SHP77 treated with DMSO at 0.1 percent for 48 hours (cell line): ENCODE measurements at regions not wholly inside any gene's neighbourhood (a gene's known extent, or its start where the extent isn't known, plus 50 kb on each side); places are given as distances from the start of the nearest gene placed in this dataset.
"Not testable (repeated sequence)": the region's sequence is repeated elsewhere in the genome, so short reads cannot be mapped to it uniquely, and the experiment has no call there.

Experiments used
- DNase-seq: peaks from one replicate; lab custom pipeline; 2025; lab: John Stamatoyannopoulos, UW

DNA sequence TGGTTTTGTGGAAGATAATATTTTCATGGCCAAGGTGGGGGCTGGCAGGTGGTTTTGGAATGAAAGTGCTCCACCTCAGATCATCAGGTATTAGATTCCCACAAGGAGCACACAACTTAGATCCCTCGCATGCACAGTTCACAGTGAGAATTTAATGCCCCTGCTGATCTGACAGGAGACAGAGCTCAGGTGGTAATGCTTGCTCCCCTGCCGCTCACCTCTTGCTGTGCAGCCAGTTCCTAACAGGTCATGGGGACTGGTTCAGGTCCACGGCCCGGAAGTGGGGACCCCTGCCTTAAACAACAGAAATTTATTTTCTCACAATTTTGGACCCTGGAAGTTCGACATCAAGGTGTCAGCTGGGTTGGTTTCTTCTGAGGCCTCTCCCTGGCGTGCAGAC lies 668.7 kb upstream of the ZNF608 start:
- no peak for DNase-seq

DNA sequence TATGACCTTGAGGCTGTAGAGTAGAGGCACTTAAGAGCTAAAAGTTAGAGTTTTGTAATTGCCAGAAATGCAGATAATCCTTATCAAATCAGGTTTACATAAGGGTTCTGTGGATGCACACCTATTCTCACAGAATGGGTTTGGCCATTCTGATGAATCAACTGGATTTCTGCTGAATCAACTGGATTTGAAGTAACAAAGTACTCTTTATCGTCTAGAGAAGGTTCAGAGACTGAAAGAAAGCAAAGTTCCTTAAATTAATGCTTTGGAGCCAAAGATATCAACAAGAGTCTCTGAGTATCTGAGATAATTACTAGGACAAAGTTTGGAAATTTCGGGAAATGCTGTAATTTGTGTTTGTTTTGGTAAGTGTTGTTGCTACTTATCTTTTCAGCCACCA lies 669.6 kb upstream of the ZNF608 start:
- no peak for DNase-seq

DNA sequence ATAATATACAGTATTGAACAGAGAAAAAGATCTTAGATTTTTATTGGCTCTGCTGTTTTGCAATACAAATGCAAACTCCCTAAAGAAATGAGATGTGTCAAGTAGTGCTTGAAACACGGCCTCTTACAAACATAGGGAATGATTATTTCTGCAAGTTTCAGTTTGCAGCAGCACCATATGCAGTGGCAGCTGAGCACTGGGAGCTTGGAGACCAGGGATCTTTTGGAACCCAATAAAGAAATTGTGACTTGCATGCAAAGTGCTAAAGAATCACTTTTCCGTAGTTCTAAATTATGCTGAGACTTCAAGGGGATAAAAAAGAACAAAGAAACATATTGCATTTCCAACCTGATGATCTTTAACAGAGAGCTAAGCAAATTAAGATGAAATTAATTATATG lies 674.6 kb upstream of the ZNF608 start:
- DNase-seq: no peak

DNA sequence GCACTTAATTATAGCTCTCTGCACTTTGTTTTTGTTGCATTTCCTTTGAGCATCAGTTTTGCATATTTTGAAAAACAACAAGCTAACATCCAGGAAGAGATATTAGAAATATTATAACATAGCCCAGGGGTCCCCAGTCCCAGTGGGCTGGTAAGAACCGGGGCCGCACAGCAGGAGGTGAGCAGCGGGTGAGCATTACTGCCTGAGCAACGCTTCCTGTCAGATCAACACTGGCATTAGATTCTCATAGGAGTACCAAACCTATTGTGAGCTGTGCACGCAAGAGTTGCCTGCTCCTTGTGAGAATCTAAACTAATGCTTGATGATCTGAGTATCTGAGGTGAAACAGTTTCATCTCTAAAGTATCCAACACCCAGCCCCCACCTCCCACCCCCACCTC lies 675.9 kb upstream of the ZNF608 start:
- DNase-seq: no peak

DNA sequence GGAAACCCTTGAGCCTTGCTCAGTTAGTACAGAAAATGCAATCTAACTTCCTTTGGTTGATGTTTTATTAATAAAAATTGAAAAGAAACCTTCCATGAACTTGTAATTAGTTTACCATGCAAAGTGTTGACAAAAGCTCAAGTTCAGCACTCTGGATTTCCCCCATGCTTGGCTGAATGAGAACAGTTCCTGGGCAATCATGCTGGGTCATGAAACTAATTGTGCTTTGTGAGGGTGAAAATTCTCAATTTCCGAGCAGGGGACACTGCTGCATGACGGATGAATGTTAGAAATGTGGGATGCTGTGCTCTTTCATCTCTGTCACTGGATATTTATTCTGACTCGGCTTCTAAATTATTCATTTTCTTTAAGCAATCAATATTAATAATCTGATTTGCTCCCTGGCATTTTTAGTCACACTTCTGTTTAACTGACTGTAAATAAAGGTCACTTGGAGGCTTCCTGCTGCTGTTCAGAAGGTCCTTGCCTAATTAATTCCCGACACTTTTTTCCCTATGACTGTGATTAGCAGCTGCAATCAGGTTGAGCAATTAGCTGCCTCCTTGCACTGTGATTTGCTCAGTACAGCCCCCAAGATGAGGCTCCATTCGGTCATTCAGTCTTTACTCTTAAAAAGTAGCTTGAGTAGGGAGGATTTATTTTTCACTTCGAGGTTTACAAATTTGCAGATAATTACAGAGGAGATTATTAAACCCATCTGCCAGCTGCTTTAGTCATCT lies 678.1 kb upstream of the ZNF608 start:
- no peak for DNase-seq

DNA sequence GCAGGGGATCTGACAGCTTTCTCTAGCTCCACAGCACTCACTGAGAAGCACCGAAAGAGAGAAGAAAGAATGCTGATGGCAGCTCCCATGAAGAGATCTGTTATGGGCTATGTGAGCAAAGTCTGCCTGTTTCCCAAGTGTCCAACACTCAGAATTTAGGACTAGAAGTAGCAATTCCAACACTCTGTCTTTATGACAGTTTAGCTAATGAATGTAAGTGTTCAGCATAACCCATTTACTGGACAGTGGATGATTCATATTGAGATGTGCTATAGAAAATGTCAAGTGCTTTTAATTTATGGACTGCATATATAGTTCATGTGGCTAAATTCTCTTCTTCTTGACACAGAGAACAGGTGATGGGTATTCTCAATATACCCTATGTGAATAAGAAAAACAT lies 683.1 kb upstream of the ZNF608 start:
- DNase-seq: no peak

DNA sequence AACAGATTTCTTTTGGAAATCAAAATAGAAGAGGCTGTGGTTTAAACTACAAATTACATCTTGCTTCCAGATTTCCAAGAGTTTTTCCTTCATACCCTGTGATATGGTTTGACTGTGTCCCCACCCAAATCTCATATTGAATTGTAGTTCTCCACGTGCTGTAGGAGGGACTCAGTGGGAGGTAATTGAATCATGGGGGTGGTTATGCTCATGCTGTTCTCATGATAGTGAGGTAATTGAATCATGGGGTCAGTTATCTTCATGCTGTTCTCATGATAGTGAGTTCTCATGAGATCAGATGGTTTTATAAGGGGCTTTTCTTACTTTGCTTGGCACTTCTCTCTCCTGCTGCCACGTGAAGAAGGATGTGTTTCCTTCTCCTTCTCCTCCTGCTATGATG lies 687.0 kb upstream of the ZNF608 start:
- DNase-seq: no peak

DNA sequence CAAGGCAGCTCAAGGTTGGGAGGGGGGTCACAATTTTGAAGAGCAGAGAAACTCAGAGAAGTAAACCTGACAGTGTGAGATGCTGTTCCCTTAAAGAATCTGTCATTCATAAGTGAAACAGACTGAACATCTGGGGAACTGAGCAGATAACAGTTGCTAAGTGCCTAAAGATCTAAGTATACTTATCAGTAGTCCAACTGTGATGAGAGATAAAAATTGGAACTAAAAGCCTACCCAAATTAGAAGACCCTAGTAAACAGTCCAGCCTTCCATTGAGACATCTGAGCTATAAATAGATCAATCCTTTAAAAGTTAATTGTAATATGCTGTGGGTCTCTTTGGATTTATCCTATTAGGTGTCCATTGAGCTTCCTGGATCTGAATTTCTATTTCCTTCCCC lies 692.8 kb upstream of the ZNF608 start:
- no peak for DNase-seq

DNA sequence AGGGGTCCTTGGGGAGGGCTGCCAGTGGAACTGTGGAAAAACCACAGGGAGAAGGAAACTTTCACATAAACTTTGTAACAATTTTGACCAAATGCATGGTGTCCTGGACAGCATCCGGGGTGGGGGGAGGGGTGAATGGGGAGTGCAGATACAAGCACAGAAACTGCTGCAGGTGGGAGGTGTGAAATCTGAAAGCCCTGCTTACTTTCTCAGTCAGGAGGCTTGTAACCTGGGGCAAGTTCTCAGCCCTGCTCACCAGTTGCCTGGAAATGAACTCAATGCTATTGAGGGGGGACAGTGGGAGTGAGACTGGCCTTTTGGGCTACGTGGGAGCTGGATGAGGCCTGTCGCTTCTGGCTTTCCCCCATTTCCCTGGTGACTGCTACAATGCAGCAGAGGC lies 694.5 kb upstream of the ZNF608 start:
- DNase-seq: no peak

DNA sequence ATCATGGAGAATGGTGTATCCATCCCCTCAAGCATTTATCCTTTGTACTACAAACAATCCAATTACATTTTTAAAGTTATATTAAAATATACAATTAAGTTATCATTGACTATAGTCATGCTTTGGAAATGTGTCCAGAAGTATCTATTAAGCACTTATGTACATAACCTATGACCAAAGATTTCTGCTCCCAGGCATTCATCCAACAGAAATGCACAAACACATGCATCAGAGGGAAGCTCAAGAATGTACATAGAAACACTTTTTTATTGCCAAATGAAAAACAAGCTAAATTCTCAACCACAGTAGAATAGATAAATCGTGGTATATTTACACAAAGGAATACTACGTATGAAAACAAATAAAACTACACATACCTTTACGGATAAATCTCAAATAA lies 700.5 kb upstream of the ZNF608 start:
- DNase-seq: no peak

DNA sequence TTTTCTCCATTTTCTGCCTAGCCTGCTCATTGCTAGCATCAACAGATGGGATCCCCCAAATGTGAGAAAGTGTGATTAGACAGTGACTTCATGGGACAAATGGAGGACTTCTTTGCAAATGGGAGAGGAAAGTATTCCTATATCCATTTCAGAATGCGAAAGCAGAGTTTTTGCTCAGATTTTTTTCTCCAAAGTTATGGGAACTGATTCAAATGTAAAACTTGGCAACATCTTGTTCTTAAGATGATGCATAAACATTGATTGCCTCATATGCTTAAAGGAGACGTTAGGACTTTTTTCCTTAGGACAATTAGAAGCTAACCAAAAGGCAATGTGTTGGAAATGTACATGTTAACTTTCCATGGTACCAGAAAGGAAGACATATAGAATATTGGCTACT lies 704.3 kb upstream of the ZNF608 start:
- DNase-seq: no peak

DNA sequence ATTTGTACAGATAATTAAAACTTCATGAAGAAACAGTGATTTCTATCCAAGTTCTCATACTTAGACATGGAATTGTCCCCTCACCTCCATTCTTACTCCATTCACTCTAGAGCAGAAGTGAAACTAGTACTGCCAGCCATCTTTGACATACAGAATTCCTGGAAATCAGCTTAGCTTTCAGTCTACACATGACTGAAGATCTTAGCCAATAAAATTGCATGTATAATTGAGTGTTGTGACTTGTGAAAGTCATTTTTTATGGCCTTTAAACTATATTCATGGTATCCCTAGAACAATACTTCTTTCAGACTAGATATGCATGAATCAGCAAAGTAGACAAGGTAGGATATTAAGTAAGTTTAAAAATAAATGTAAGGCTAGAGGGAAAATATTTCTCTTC lies 705.2 kb upstream of the ZNF608 start:
- no peak for DNase-seq

DNA sequence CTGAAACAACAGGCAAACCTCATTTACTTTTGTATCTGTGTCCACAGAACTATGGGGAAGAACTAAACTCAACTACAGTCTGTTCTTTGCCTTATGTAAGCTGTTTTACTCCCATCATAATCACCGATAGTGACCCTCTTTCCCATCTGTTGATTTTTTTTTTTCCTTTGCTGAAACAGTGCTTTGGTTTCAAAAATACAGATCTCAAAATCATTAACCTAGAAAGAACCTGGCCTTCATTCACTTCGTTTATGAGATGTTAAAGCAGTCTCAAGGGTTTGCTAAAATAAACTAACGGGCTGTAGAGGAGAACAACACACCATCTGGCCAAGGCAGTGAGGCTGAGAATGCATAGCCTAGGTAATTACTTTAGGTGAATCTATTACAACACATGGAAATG lies 706.6 kb upstream of the ZNF608 start:
- no peak for DNase-seq

DNA sequence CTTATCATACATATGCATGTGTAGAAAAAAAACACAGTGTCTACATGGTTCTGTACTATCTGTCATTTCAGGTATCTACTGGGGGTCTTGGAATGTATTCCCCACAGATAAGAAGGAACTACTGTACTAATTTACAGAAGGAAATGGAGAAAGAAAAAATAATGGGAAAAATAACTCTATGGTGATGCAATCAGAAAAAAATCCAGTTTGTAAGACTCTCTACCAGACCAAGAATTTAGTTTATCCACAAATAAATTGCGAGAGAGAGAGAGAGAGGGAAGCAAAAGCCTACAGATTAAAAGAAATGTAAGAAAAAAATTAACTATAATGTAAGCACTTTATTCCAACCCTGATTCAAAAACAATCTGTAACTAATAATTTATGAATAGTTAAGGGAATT lies 708.6 kb upstream of the ZNF608 start:
- DNase-seq: no peak

DNA sequence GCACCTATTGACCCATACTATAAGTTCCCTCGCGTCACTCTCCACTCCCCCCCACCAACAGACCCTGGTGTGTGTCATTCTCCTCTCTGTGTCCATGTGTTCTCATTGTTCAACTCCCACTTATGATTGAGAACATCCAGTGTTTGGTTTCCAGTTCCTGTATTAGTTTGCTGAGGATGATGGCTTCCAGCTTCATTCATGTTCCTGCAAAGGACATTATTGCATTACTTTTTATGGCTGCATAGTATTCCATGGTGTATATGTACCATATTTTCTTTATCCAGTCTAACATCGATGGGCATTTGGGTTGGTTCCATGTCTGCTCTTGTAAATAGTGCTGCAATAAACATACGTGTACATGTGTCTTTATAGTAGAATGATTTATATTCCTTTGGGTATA lies 709.6 kb upstream of the ZNF608 start:
- DNase-seq: not testable (repeated sequence)

DNA sequence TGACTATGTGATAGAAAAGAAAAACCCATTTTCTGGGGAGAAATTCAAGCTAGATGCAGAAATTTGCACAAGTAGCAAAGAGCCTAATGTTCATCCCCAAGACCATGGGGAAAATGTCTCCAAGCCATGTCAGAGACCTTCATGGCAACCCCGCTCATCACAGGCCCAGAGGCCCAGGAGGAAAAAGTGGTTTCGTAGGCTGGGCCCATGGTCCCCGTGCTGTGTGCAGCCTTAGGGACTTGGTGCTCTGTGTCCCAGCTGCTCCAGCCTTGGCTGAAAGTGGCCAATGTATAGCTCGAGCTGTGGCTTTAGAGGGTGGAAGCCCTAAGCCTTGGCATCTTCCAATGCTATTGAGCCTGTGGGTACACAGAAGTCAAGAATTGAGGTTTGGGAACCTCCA lies 711.2 kb upstream of the ZNF608 start:
- no peak for DNase-seq

DNA sequence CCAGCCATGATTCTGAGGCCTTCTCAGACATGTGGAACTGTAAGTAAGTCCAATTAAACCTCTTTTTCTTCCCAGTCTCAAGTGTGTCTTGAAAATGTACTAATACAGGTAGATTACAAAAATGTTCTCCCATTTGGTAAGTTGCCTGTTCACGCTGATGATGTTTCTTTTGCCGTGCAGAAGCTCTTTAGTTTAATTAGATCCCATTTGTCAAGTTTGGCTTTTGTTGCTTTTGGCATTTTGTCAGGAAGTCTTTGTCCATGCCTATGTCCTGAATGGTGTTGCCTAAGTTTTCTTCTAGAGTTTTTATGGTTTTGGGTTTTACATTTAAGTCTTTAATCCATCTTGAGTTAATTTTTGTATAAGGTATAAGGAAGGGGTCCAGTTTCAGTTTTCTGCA lies 712.5 kb upstream of the ZNF608 start:
- DNase-seq: not testable (repeated sequence)

DNA sequence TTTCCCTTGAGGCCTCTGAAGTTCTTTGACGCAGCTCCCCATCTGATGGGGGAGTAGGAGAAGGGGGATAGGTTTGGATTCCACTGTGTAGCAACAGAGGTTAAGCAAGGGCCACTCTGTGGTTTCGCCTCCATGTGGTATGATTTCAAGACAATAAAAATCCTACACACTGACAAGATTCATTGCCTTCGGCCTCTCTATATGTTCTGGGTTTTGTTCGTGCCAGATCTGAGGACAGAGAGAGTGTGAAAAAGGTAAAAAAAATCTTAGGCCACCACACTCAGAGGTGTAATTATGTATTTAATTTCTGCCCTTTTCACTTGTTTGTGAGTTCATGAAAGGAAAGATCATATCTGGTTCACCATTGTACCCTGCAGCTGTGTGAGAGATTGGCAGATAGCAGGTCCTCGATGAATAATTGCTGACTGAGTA lies 715.2 kb upstream of the ZNF608 start:
- DNase-seq: no peak

DNA sequence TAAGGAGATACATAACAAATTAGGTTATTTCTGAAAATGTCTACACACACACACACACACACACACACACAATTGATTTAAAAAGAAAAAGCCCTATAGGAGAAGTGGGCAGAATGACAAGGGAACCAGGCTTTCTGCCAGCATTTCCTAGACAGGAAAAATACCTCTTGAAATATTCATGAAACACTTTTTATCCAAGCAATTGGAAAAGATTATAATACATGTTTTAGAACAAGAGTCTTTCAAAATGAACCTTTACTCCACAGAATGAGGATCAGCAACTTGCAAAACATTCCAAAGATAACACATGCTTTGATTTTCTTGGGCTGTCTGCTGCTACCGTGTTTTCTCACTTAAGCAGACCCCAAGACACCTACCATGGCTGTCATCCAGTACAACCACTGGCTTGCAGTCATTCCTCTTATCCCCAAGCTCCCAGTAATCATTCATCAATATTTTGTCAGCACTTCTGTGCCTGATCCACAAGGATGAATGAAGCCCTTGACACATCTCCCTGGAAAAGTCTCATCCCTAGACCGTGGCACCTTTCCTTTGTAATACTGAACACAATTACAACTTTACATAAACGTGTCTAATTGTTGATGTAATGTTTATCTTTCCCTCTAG lies 717.1 kb upstream of the ZNF608 start:
- DNase-seq: no peak

DNA sequence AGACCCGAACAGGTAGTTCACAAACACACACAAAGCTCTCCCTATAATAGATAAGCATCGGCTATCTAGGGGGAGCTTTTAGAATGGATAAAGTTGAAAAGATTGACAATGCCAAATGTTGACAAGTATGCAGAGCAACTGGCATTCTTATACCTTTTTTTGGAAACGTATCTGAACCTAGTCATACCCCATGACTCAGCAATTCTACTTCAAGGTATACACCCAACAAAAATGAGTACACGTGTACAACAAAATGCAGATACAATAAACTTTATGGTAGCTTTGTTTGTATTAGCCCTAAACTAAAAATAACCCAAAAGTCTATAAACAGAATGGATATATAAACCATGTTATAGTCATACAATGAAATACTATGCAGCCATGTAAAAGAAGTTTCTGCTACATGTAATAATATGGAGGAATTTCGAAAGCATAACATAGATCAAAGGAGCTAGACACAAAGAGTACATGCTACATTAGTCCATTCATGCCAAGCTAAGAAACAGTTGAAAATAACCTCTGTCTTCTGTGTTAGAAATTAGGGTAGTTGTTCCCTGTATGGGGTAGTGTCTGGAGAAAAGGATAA lies 718.5 kb upstream of the ZNF608 start:
- DNase-seq: no peak

DNA sequence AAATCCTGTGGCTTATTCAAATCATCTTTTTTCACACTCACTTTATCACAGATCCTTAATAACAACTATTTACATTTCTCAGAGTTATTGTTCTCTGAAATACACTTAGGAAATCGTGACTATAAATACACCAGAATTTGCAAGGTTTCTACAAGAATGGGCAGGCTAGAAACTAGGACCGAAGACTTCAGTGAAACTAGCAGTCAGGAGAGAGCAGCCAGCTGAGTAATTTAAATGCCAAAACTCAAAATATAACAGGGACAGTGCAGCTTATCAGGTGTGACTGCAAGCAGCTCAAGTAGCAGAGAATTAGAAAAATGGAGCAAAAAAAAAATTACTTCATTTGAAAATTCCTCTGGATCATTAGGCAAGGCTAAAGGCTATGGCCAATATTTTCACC lies 719.3 kb upstream of the ZNF608 start:
- DNase-seq: no peak

DNA sequence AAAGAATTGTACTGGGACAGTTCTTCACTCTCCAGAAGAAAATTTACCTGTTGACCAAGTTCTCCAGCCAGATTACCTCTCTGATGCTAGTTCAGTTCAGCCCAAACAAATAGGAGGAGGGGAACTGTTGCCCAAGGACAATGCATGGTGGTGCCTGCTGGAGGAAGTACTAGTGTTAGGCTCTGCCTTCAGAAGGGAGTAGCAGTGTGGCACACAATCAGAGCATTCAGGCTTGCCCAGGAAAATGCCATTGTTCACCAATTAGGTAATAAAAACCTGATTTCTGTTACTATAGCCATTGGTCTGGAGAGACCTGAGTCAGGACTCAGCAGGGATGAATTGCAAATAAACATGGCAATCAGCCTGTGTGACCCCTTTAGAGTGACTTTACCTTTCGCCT lies 720.8 kb upstream of the ZNF608 start:
- no peak for DNase-seq

DNA sequence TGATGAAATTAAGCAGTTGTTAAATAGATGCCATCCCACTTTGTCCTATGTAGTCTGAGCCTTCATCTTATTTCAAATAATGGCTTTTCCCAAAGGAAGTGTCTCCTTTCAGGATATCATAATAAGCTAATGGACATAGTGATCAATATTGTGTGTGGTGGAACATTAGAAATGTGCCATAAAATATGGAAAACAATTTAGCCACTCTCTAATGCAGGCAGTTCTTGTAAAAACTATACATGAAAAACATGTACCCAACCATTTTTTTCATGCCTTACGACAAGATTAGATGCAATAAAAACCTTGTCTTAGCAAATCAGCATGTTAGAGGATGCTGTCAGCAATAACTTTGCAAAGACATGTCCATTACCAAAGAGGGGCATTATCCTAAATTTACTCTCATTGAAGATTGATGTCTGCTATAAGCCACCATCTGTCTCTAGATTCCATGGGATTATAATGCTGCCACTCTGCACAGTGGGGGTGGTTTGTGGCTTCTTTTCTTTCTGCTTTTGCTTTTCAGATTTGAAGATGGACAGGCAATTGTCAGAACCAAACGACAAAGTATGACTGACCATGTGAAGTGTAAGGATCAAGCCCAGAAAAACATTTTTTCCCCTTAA lies 724.0 kb upstream of the ZNF608 start:
- no peak for DNase-seq
